ENCODE measurements at regions not wholly inside any gene's neighbourhood (a gene's known extent, or its start where the extent isn't known, plus 50 kb on each side); places are given as distances from the start of the nearest gene placed in this dataset.

- FAIRE-seq, result no peak
- DNase-seq (ENCODE audit: extremely low spot score, insufficient read length, low read depth), result no peak
These were observed 115.2 kb upstream of the RAP1B start for GRCh38 chr12:68495336-68496070.

- DNase-seq (ENCODE audit: extremely low spot score, insufficient read length, low read depth), result no peak
- FAIRE-seq, result peak; percentile 57
These were observed 113.6 kb upstream of the RAP1B start for GRCh38 chr12:68497107-68497506.

DNA sequence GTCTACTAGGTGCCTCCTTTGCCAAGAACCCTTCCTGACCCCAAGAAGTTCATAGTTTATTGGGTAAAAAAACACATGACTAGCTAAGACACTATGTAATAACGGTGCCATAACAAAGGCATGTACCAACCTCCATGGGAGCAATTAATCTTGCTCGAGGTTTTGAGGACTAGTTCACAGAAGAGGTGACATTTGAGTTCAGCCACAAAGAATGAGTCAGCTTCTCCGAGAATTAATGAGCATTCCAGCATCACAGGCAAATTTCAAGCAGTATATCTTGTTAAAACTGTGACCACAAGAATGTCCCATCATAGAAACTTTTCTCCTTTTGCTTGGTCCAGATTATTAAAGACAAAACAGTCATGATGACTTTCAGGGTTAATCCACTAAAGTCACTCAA lies 113.0 kb upstream of the RAP1B start:
- FAIRE-seq (no peak), DNase-seq (ENCODE audit: extremely low spot score, insufficient read length, low read depth) (no peak)

GRCh38 chr12:68498736-68499135 lies 112.0 kb upstream of the RAP1B start:
- FAIRE-seq, result no peak
- DNase-seq (ENCODE audit: extremely low spot score, insufficient read length, low read depth), result no peak

- FAIRE-seq, result no peak
- DNase-seq (ENCODE audit: extremely low spot score, insufficient read length, low read depth), result no peak
These were observed 111.1 kb upstream of the RAP1B start for GRCh38 chr12:68499616-68500015.

DNA sequence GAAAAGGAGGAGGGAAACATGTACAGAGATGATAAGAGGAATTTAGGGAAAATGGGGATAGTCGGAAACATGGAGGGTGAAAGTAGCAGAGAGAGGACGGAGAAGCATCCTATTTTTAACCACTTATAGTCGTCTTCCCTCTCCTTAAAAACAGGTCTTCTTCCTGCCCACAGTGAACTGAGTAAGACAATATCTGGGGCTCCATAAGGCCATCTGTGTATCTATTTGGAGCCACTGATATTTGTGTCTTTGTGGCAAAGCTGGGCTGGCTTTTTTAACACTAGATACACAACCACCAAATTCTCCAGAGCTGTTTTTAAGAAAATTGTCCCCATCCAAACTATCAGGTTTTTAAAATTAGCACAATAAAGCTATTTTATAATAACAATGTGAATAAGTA lies 109.5 kb upstream of the RAP1B start:
- FAIRE-seq (no peak), DNase-seq (ENCODE audit: extremely low spot score, insufficient read length, low read depth) (no peak)

- FAIRE-seq (no peak), DNase-seq (ENCODE audit: extremely low spot score, insufficient read length, low read depth) (no peak)
These were observed 104.7 kb upstream of the RAP1B start for GRCh38 chr12:68505970-68506369.

- DNase-seq (ENCODE audit: extremely low spot score, insufficient read length, low read depth) (no peak), FAIRE-seq (no peak)
These were observed 104.1 kb upstream of the RAP1B start for GRCh38 chr12:68506619-68507018.

DNA sequence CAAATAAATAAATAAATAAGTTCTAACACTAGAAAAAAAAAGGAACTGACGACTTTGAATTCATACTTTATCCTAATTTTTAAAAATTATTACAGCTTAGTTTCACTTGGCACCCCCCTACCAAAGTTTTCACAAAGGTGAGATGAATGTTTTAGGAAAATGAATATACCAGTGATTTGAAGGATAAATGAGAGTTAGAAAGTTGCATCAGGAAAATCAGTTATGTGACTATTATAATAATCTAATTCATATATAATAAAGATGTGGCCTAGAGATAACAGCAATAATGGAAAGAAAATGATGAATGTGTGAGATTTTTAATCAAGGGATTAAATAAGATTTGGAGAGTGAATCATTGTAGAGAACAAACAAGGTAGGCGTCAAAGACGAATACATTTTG lies 103.0 kb upstream of the RAP1B start:
- DNase-seq (ENCODE audit: extremely low spot score, insufficient read length, low read depth) (no peak), FAIRE-seq (no peak)

GRCh38 chr12:68508576-68508975 lies 102.1 kb upstream of the RAP1B start:
- DNase-seq (ENCODE audit: extremely low spot score, insufficient read length, low read depth) (no peak), FAIRE-seq (no peak)

DNA sequence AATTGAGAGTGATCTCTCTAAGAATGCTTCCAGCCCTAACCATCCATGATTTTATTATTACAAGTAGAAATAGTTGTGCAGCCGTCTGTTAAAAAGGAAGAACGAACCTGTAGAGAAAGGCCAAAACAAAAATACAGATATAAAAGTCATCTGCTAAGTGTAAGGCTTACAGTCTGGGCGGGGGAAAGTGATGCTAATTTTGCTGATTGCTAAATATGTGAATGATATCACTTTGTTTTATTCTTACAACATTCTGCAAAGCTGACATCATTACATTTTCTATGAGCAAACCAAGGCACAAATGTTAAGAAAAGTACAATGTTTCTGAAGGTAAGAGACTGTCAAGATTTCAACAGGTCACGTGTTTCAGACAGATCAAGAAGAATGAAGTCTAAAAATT lies 101.5 kb upstream of the RAP1B start:
- DNase-seq (ENCODE audit: extremely low spot score, insufficient read length, low read depth), result no peak
- no peak for FAIRE-seq

- FAIRE-seq, result no peak
- no peak for DNase-seq (ENCODE audit: extremely low spot score, insufficient read length, low read depth)
These were observed 100.3 kb upstream of the RAP1B start for GRCh38 chr12:68510397-68510796.

GRCh38 chr12:68514807-68515411 lies 95.8 kb upstream of the RAP1B start:
- FAIRE-seq, result no peak

DNA sequence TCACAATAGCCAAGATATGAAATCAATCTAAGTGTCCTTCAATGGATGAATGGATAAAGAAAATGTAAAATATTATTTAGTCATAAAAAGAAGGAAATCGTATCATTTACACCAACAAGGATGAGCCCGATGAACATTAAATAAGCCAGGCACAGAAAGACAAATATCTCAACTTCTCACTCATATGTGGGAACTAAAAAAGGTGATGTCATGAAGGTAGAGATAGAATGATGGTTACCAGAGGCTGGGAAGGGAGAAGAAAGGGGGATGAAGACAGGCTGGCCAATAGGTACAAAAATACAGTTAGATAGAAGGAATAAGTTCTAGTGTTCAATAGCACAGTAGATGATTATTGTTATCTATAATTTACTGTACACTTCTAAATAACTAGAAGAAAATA lies 94.9 kb upstream of the RAP1B start:
- no peak for FAIRE-seq

More at GRCh38 chr12:68514807-68515411, 95.8 kb upstream of the RAP1B start:
- no peak for DNase-seq (ENCODE audit: extremely low spot score, insufficient read length, low read depth)

DNA sequence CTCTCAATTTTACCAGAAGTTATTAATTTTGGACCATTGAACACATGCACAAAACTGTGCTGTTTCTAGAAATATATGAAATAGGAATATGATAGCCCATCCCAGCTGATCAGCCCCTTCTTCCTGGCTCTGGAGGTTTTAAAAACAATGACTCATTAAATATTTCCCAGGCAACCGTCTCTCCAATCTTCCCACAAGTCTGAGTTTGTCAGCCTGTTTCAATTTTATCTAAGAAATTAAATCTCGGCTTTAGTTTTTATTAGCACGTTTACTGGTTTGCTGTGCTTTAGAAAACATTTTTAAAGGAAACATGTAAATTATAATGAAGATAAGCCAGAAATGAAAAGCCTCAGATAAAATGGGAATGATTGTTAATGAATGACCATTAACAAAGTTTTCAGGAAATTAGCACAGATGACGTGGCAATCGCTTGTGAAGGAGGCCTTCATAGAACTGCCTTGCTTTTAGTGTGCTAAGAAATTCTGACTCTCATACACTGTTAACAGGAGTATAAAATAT lies 89.3 kb upstream of the RAP1B start:
- DNase-seq (ENCODE audit: extremely low spot score, insufficient read length, low read depth), result no peak
- FAIRE-seq, result no peak

More for the DNA sequence above, 94.9 kb upstream of the RAP1B start:
- DNase-seq (ENCODE audit: extremely low spot score, insufficient read length, low read depth), result no peak

DNA sequence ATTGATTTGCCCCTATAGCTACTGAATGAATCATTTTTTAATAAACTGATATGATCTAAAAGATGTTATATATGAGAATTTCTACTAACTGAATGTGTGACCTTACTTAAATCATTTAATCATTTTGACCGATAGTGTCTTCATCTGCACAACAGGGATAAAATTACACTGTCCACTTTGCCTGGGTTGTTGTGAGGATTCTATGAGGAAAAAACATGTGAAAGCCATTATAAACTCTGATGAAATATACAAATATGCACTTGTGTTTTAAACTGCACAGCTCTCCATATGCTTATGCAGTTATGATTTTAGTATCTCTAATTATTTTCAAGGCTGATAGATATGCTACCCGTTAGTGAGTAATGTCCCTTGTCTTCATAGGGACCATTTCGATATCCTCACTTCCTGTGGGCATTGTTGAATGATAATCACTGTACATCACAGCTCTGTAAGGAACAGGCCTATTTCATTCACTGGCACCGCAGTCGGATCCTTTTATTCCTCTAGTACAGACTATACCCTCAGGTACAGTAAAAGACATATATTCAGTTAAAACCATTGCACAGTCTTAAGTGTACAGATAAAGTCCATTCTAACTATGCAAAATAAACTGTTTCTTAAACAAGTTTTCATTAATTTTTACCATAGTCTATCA lies 88.7 kb upstream of the RAP1B start:
- no peak for FAIRE-seq

GRCh38 chr12:68529466-68529865 lies 81.2 kb upstream of the RAP1B start:
- DNase-seq (ENCODE audit: extremely low spot score, insufficient read length, low read depth) (no peak), FAIRE-seq (no peak)

More for the DNA sequence above, 88.7 kb upstream of the RAP1B start:
- no peak for DNase-seq (ENCODE audit: extremely low spot score, insufficient read length, low read depth)

GRCh38 chr12:68529869-68530268 lies 80.8 kb upstream of the RAP1B start:
- FAIRE-seq (no peak), DNase-seq (ENCODE audit: extremely low spot score, insufficient read length, low read depth) (no peak)

DNA sequence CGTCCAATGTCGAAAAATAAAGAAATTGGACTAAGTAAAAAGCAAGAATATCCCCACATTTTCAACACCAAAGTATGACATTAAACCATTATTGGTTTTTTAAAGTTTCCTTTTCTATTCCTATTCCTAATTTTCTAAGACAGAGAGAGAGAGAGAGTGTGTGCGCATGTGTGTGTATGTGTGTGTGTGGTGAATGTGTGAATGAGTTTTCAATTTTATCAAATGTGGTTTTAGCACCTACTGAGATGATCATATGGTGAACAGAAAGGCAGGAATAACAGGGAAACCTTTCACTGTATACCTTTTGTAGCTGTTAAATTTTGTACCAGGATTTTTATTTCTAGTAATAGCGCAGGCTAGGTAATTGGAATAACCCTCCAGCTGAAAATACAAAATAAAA lies 80.4 kb upstream of the RAP1B start:
- FAIRE-seq, result no peak
- DNase-seq (ENCODE audit: extremely low spot score, insufficient read length, low read depth), result no peak

- DNase-seq (ENCODE audit: extremely low spot score, insufficient read length, low read depth), result no peak
- FAIRE-seq, result no peak
These were observed 79.7 kb upstream of the RAP1B start for GRCh38 chr12:68530965-68531364.

DNA sequence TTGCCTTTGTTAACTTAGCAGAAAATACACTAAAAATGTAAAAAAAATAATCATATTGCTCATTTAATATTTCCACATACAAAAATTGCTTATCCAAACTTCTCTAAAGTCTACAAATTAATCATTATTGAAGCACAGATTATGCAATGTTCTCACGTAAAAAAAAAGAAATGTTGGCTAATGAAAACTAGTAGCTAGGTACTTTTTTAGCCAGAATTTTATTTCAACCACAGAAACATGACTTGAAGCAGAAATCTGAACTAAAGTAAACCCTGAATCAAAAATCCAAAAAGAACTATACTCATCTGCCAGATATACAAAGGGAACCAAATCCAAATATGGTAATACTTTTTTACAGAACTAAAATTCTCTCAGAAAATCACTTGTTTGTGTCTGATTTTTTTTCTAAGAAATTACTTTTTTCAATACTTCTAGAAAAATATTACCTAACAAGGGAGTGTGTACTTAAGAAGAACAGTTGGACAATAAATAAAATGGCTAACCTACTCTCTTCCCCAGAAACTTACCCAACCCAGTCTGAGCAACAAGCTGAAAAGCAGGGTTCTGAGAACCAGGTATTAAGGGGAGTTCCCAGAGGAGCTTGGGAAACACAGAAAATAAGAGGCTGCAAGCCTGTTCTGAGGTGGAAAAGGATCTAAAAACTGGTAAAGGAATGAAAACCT lies 78.4 kb upstream of the RAP1B start:
- peak; percentile 36 for FAIRE-seq
- DNase-seq (ENCODE audit: extremely low spot score, insufficient read length, low read depth), result no peak
